B cell (primary cell): ENCODE measurements at regions not wholly inside any gene's neighbourhood (a gene's known extent, or its start where the extent isn't known, plus 50 kb on each side); places are given as distances from the start of the nearest gene placed in this dataset.

Source experiments
- ATAC-seq: fragments of 200-7000 bp; cut with Tn5 transposase; one replicate; pipeline ENCODE4 v1.10.0; 2021; ENCODE audit warnings: low read depth, mild to moderate bottlenecking, moderate number of reproducible peaks, moderate library complexity
- CTCF ChIA-PET: fragments of 350-600 bp; sonication (Branson Sonifier 250); formaldehyde crosslinking; loops from one replicate; lab custom pipeline; 2021; ENCODE audit warnings: antibody characterized with exemption, inconsistent platforms; lab: Charles Lee
- POLR2A ChIA-PET: fragments of 350-600 bp; sonication (Branson Sonifier 250); formaldehyde crosslinking; loops from one replicate; lab custom pipeline; 2021; ENCODE audit warnings: antibody characterized with exemption; lab: Charles Lee
- DNase-seq: peaks from one replicate; pipeline ENCODE4 v3.0.0; 2013
- H2AFZ ChIP-seq: 2 replicates; pipeline ENCODE4 v1.6.1; 2012; ENCODE audit warnings: mild to moderate bottlenecking, low read depth, low read length; ENCODE audit not compliant: insufficient read depth, poor library complexity, severe bottlenecking
- H3K27ac ChIP-seq, 2 donors: 1 replicate in 1 of 2; 2 replicates in 1 of 2; pipeline ENCODE4 v1.5.1; 2012 to 2013; ENCODE audit warnings: low read length in 2 of 2, mild to moderate bottlenecking in 2 of 2, moderate library complexity in 1 of 2
- H3K27me3 ChIP-seq, 4 experiments: fragments of 200-600 bp in 1 of 4; sonication (generic) in 1 of 4; replicated peaks in 1 of 4; 1 replicate in 2 of 4; 2 replicates in 2 of 4; pipeline versions ENCODE4 v1.6.1 to v1.7.0; 2013 to 2016; ENCODE audit warnings: low read length in 3 of 4, mild to moderate bottlenecking in 2 of 4, mixed read lengths in 1 of 4, moderate library complexity in 1 of 4; ENCODE audit not compliant: insufficient read depth in 4 of 4, control insufficient read depth in 3 of 4; ENCODE audit errors: control extremely low read depth in 1 of 4
- H3K36me3 ChIP-seq, 2 experiments: replicated peaks in 1 of 2; 1 replicate in 1 of 2; 2 replicates in 1 of 2; pipeline versions ENCODE4 v1.6.1 to v1.7.1; 2013; ENCODE audit warnings: low read length in 1 of 2; ENCODE audit not compliant: insufficient read depth in 2 of 2, control insufficient read depth in 1 of 2; ENCODE audit errors: control extremely low read depth in 1 of 2, extremely low read depth in 1 of 2
- H3K4me1 ChIP-seq, 2 donors: fragments of 200-600 bp in 1 of 2; sonication (generic) in 1 of 2; 1 replicate in 1 of 2; 2 replicates in 1 of 2; pipeline versions ENCODE4 v1.5.1 to v1.6.1; 2013 to 2017; ENCODE audit warnings: low read length in 2 of 2; ENCODE audit not compliant: control insufficient read depth in 2 of 2, insufficient read depth in 2 of 2
- H3K4me2 ChIP-seq: replicated peaks from 2 replicates; pipeline ENCODE3; 2012; ENCODE audit warnings: mild to moderate bottlenecking, low read depth, low read length; ENCODE audit not compliant: poor library complexity, severe bottlenecking
- H3K4me3 ChIP-seq, 5 experiments: fragments of 200-600 bp in 1 of 5; sonication (generic) in 1 of 5; 1 replicate in 3 of 5; 2 replicates in 2 of 5; pipeline versions ENCODE4 v1.5.1 to v1.7.0; 2011 to 2016; ENCODE audit warnings: low read length in 4 of 5, mild to moderate bottlenecking in 4 of 5, low read depth in 2 of 5, control low read depth in 1 of 5, moderate library complexity in 1 of 5; ENCODE audit not compliant: insufficient read depth in 1 of 5; ENCODE audit errors: control extremely low read depth in 1 of 5, extremely low read depth in 1 of 5
- H3K79me2 ChIP-seq: fragments of 200-600 bp; sonication (generic); one replicate; pipeline ENCODE4 v1.6.0; 2016; ENCODE audit warnings: low read length; ENCODE audit not compliant: control insufficient read depth, insufficient read depth
- H3K9ac ChIP-seq: fragments of 200-600 bp; sonication (generic); 2 replicates; pipeline ENCODE4 v1.6.1; 2017; ENCODE audit warnings: mild to moderate bottlenecking, low read length, moderate library complexity
- H3K9me3 ChIP-seq, 3 donors: one replicate each; pipeline versions ENCODE4 v1.6.1 to v1.7.1; 2013; ENCODE audit warnings: low read length in 2 of 3; ENCODE audit not compliant: control insufficient read depth in 2 of 3, insufficient read depth in 1 of 3; ENCODE audit errors: control extremely low read depth in 1 of 3
- H4K20me1 ChIP-seq: 2 replicates; pipeline ENCODE4 v1.6.0; 2012; ENCODE audit warnings: mild to moderate bottlenecking, low read length; ENCODE audit not compliant: insufficient read depth, control insufficient read depth, poor library complexity, severe bottlenecking
- H3K27ac Mint-ChIP-seq: one replicate; pipeline ENCODE4 v1.8.0; 2021; ENCODE audit warnings: mixed read lengths
- H3K27me3 Mint-ChIP-seq: one replicate; pipeline ENCODE4 v1.8.0; 2021; ENCODE audit warnings: mixed read lengths
- H3K4me1 Mint-ChIP-seq: one replicate; pipeline ENCODE4 v1.8.0; 2021; ENCODE audit warnings: mixed read lengths
- H3K4me3 Mint-ChIP-seq: one replicate; pipeline ENCODE4 v1.8.0; 2021; ENCODE audit warnings: mixed read lengths
- H3K9me3 Mint-ChIP-seq: one replicate; pipeline ENCODE4 v1.8.0; 2022; ENCODE audit warnings: mixed read lengths; ENCODE audit not compliant: insufficient read depth
- CTCF ChIP-seq: fragments of 200-600 bp; IDR thresholded peaks from one replicate; pipeline ENCODE4 v1.8.0; 2022; ENCODE audit warnings: antibody characterized with exemption, mild to moderate bottlenecking
- EZH2 ChIP-seq: IDR thresholded peaks from 2 replicates; pipeline ENCODE4 v1.6.1; 2012; ENCODE audit warnings: borderline replicate concordance, low read depth, mild to moderate bottlenecking, moderate library complexity, low read length; ENCODE audit not compliant: insufficient read depth, poor library complexity, severe bottlenecking
- WGBS: methylation state at CpG from one replicate; pipeline ENCODE4 v1.1.5; 2013; ENCODE audit warnings: missing lambda C conversion rate; ENCODE audit not compliant: insufficient coverage; 5-methylcytosine and 5-hydroxymethylcytosine counted together
- intact Hi-C: fragments of 100-400 bp; cut with micrococcal nuclease; formaldehyde crosslinking; loops from one replicate; pipeline ENCODE4 v1.10.0; 2022

- no peak overlapping the region for H2AFZ ChIP-seq
- ChIA-PET POLR2A (interaction anchor here (0.7 to 0.9 kb wide), 2 partner anchors 9 to 158 kb away, joined by 3 to 4 read pairs; no protein-coding TSS in a partner anchor), CTCF (interaction anchor here (1.1 kb wide), 1 partner anchor 108 kb away, joined by 3 read pairs; no protein-coding TSS in a partner anchor)
- peaks cover 9 to 13% of the 10 kb centered on the region in 2 donors for H3K4me1 ChIP-seq
- no peaks in the 10 kb centered on the region for H3K79me2 ChIP-seq
- H3K27me3 ChIP-seq = no peaks in the 10 kb centered on the region
- WGBS = no CpG with 5 or more reads among the region's 2 CpGs
- H3K27ac Mint-ChIP-seq = no peak overlapping the region
- no peak overlapping the region for H3K4me3 ChIP-seq
- H4K20me1 ChIP-seq = no peaks in the 10 kb centered on the region
- no peak overlapping the region for H3K4me2 ChIP-seq
- intact Hi-C loops = no loop called here
- H3K4me3 Mint-ChIP-seq = no peak overlapping the region
- TF ChIP-seq EZH2 (no peak), CTCF (no peak)
- peaks cover 3% of the 10 kb centered on the region for H3K9me3 Mint-ChIP-seq
- DNase-seq (no peak), ATAC-seq (no peak)
- H3K4me1 Mint-ChIP-seq = peaks cover 23% of the 10 kb centered on the region
- H3K36me3 ChIP-seq = peaks cover 0 to 5% of the 10 kb centered on the region in 2 experiments
- no peak overlapping the region for H3K27ac ChIP-seq
- H3K9me3 ChIP-seq = peaks cover 0 to 3% (median 2%) of the 10 kb centered on the region in 3 donors
- H3K9ac ChIP-seq = no peak overlapping the region
- no peaks in the 10 kb centered on the region for H3K27me3 Mint-ChIP-seq
Observed at GRCh38 chr18:23332356-23332755, 120.7 kb upstream of the RIOK3 start.

- no CpG with 5 or more reads among the region's 2 CpGs for WGBS
- CTCF ChIA-PET = no interaction called here
- peaks cover 9 to 13% of the 10 kb centered on the region in 2 donors for H3K4me1 ChIP-seq
- H3K9ac ChIP-seq = no peak overlapping the region
- POLR2A ChIA-PET = no interaction called here
- intact Hi-C loops = no loop called here
- no peak overlapping the region for H3K4me3 ChIP-seq
- Mint-ChIP-seq H3K4me3 (no peak overlapping the region), H3K9me3 (peaks cover 3% of the 10 kb centered on the region), H3K27me3 (no peaks in the 10 kb centered on the region), H3K4me1 (peaks cover 18% of the 10 kb centered on the region), H3K27ac (no peak overlapping the region)
- no peaks in the 10 kb centered on the region for H3K27me3 ChIP-seq
- H3K4me2 ChIP-seq = no peak overlapping the region
- no peak for TF ChIP-seq CTCF
- TF ChIP-seq EZH2 = no peak
- H3K36me3 ChIP-seq = peaks cover 0 to 7% of the 10 kb centered on the region in 2 experiments
- H3K9me3 ChIP-seq = peaks cover 0 to 3% (median 2%) of the 10 kb centered on the region in 3 donors
- DNase-seq (no peak), ATAC-seq (no peak)
- no peaks in the 10 kb centered on the region for H4K20me1 ChIP-seq
- no peak overlapping the region for H3K27ac ChIP-seq
- no peak overlapping the region for H2AFZ ChIP-seq
- H3K79me2 ChIP-seq = no peaks in the 10 kb centered on the region
Observed at GRCh38 chr18:23333827-23334226, 119.3 kb upstream of the RIOK3 start.
